ENCODE measurements at regions not wholly inside any gene's neighbourhood (a gene's known extent, or its start where the extent isn't known, plus 50 kb on each side); places are given as distances from the start of the nearest gene placed in this dataset.

GRCh38 chr6:156098839-156099238, 643.2 kb upstream of the NOX3 start (continued):
- TF ChIP-seq YY1 (IDR thresholded peaks at IDR 0.05; ENCODE audit: extremely low read depth, insufficient replicate concordance, low read depth, low read length): no peak
- no peak for TF ChIP-seq ATF3 (IDR thresholded peaks at IDR 0.05)
- no peak for TF ChIP-seq POLR2A (IDR thresholded peaks at IDR 0.05; ENCODE audit: borderline replicate concordance, extremely low read depth, insufficient read depth, insufficient read length)
- no peak for TF ChIP-seq ZNF274 (IDR thresholded peaks at IDR 0.05; ENCODE audit: low read depth, low read length)
- no peak for TF ChIP-seq RAD21 (IDR thresholded peaks at IDR 0.05; ENCODE audit: low read depth)
- no peak for TF ChIP-seq JUND (IDR thresholded peaks at IDR 0.05)

GRCh38 chr6:156087487-156087886, 631.8 kb upstream of the NOX3 start:
- intact Hi-C loops (cut with micrococcal nuclease): no loop called here
- H3K79me2 ChIP-seq (ENCODE audit: insufficient read depth, low read length): no peaks in the 10 kb centered on the region
- no peak overlapping the region for H3K4me3 ChIP-seq (replicated peaks in 1 of 2; ENCODE audit: low read depth in 1 of 2, low read length in 2 of 2)
- H3K9ac ChIP-seq (ENCODE audit: low read length): no peak overlapping the region
- no peaks in the 10 kb centered on the region for H3K36me3 ChIP-seq (ENCODE audit: control insufficient read depth in 1 of 2, insufficient read depth in 2 of 2, low read length in 2 of 2)
- no peaks in the 10 kb centered on the region for H4K20me1 ChIP-seq (ENCODE audit: insufficient read depth)
- H3K27me3 ChIP-seq (ENCODE audit: insufficient read depth, low read length): no peaks in the 10 kb centered on the region
- H3K4me1 ChIP-seq (ENCODE audit: control insufficient read depth in 1 of 2, insufficient read depth in 2 of 2, low read length in 2 of 2): no peaks in the 10 kb centered on the region
- ChIA-PET RAD21 (ENCODE audit: low non-redundant PET in 1 of 2, low total read pairs in 2 of 2, uncharacterized antibody in 2 of 2, unreplicated experiment in 2 of 2) (no interaction called here), CTCF (no interaction called here), POLR2A (no interaction called here)
- no TSS peak for BruUV-seq (replicated peaks)
- no peak for TF ChIP-seq POLR2AphosphoS5 (IDR thresholded peaks at IDR 0.05; ENCODE audit: low read depth, low read length)
- TF ChIP-seq CBX3 (IDR thresholded peaks at IDR 0.05; ENCODE audit: low read depth): no peak
- no peak for TF ChIP-seq ZBTB33 (IDR thresholded peaks at IDR 0.05; ENCODE audit: extremely low read depth, insufficient replicate concordance, low read length)
- TF ChIP-seq SRF (IDR thresholded peaks at IDR 0.05; ENCODE audit: low read depth): no peak
- no peak for TF ChIP-seq YY1 (IDR thresholded peaks at IDR 0.05; ENCODE audit: extremely low read depth, insufficient replicate concordance, low read depth, low read length)
- no peak for TF ChIP-seq EZH2phosphoT487 (IDR thresholded peaks at IDR 0.05; ENCODE audit: borderline replicate concordance)
- TF ChIP-seq EGR1 (IDR thresholded peaks at IDR 0.05; ENCODE audit: low read depth): no peak
- TF ChIP-seq ZNF274 (IDR thresholded peaks at IDR 0.05; ENCODE audit: low read depth, low read length): no peak
- no peak for TF ChIP-seq REST (IDR thresholded peaks at IDR 0.05; ENCODE audit: low read depth)
- no peak for TF ChIP-seq CTCF (IDR thresholded peaks at IDR 0.05 in 2 of 3, conservative IDR thresholded peaks at IDR 0.05 in 1 of 3; ENCODE audit: borderline replicate concordance in 1 of 3, insufficient read depth in 1 of 3, low read depth in 2 of 3, low read length in 2 of 3)
- TF ChIP-seq ATF3 (IDR thresholded peaks at IDR 0.05): no peak
- TF ChIP-seq FOSL1 (IDR thresholded peaks at IDR 0.05; ENCODE audit: low read depth): no peak
- TF ChIP-seq ELF1 (IDR thresholded peaks at IDR 0.05; ENCODE audit: borderline replicate concordance, low read depth): no peak
- TF ChIP-seq TCF7L2 (IDR thresholded peaks at IDR 0.05; ENCODE audit: borderline replicate concordance, extremely low read depth, insufficient read depth, insufficient read length): no peak
- TF ChIP-seq RAD21 (IDR thresholded peaks at IDR 0.05; ENCODE audit: low read depth): no peak
- no peak for TF ChIP-seq JUND (IDR thresholded peaks at IDR 0.05)
- H3K9me2 ChIP-seq (ENCODE audit: insufficient read depth): no peaks in the 10 kb centered on the region
- no peak overlapping the region for H3K27ac ChIP-seq (ENCODE audit: low read depth, low read length)
- DNase-seq (ENCODE audit: low read depth, low spot score) (no peak), ATAC-seq (no peak)
- H3K9me3 ChIP-seq (ENCODE audit: control insufficient read depth in 1 of 2, insufficient read depth in 1 of 2, low read depth in 1 of 2, low read length in 2 of 2): no peaks in the 10 kb centered on the region
- no peak overlapping the region for H3K4me2 ChIP-seq (ENCODE audit: low read length)
- H2AFZ ChIP-seq (ENCODE audit: low read depth, low read length, poor library complexity, severe bottlenecking): no peak overlapping the region
